IMR-90 (cell line): ENCODE measurements at regions not wholly inside any gene's neighbourhood (a gene's known extent, or its start where the extent isn't known, plus 50 kb on each side); places are given as distances from the start of the nearest gene placed in this dataset.

Source experiments
- ATAC-seq: fragments of 200-7000 bp; cut with Tn5 transposase; 2 replicates; pipeline ENCODE4 v1.9.1; 2020; ENCODE audit warnings: low read depth, mild to moderate bottlenecking, moderate library complexity
- BruUV-seq: library from RNA; stranded (reverse); fragments of 400-500 nt; replicated peaks from 2 replicates; lab custom pipeline; 2021; lab: Mats Ljungman, UMichigan
- CTCF ChIA-PET: fragments of 300-600 bp; formaldehyde crosslinking; extraction: SDS; loops from one replicate; lab custom pipeline; 2021; ENCODE audit warnings: antibody characterized with exemption; lab: Yijun Ruan, JAX
- POLR2A ChIA-PET: fragments of 300-600 bp; sonication (Branson Sonifier 250); formaldehyde crosslinking; loops from one replicate; lab custom pipeline; 2022; ENCODE audit warnings: antibody characterized with exemption; ENCODE audit not compliant: unreplicated experiment; lab: Charles Lee
- DNase-seq: peaks from one replicate; pipeline ENCODE4 v3.0.0; 2013
- H2AFZ ChIP-seq: replicated peaks from 2 replicates; pipeline ENCODE3; 2013; ENCODE audit warnings: low read length, mild to moderate bottlenecking; ENCODE audit not compliant: poor library complexity
- H2AK5ac ChIP-seq: 2 replicates; pipeline ENCODE4 v1.6.1; 2013; ENCODE audit warnings: low read depth, low read length, inconsistent platforms
- H2AK9ac ChIP-seq: replicated peaks from 2 replicates; pipeline ENCODE3; 2013; ENCODE audit warnings: mild to moderate bottlenecking, low read depth, low read length, moderate library complexity; ENCODE audit not compliant: poor library complexity
- H2BK120ac ChIP-seq: 2 replicates; pipeline ENCODE4 v1.6.1; 2013; ENCODE audit warnings: low read depth, low read length, inconsistent platforms
- H2BK15ac ChIP-seq: 3 replicates; pipeline ENCODE4 v1.6.1; 2013; ENCODE audit warnings: low read depth, low read length, inconsistent platforms
- H2BK20ac ChIP-seq: 2 replicates; pipeline ENCODE4 v1.6.1; 2013; ENCODE audit warnings: low read depth, mild to moderate bottlenecking, inconsistent platforms, low read length, moderate library complexity
- H2BK5ac ChIP-seq: 2 replicates; pipeline ENCODE4 v1.6.1; 2013; ENCODE audit warnings: mild to moderate bottlenecking, low read depth, low read length, inconsistent platforms; ENCODE audit not compliant: poor library complexity, severe bottlenecking
- H3K14ac ChIP-seq: replicated peaks from 2 replicates; pipeline ENCODE4 v1.6.1; 2013; ENCODE audit warnings: low read depth, low read length, inconsistent platforms
- H3K18ac ChIP-seq: 2 replicates; pipeline ENCODE4 v1.6.1; 2013; ENCODE audit warnings: low read depth, low read length, control low read depth
- H3K23ac ChIP-seq: 2 replicates; pipeline ENCODE4 v1.6.1; 2013; ENCODE audit warnings: low read depth, low read length, inconsistent platforms
- H3K27ac ChIP-seq: 2 replicates; pipeline ENCODE4 v1.5.1; 2013; ENCODE audit warnings: mild to moderate bottlenecking, control low read depth, low read length; ENCODE audit not compliant: insufficient read depth
- H3K27me3 ChIP-seq: 2 replicates; pipeline ENCODE4 v1.6.1; 2013; ENCODE audit warnings: low read length; ENCODE audit not compliant: control insufficient read depth, insufficient read depth
- H3K36me3 ChIP-seq: 2 replicates; pipeline ENCODE4 v1.6.1; 2013; ENCODE audit warnings: low read length, mixed read lengths; ENCODE audit not compliant: control insufficient read depth, insufficient read depth
- H3K4ac ChIP-seq: 2 replicates; pipeline ENCODE4 v1.6.1; 2013; ENCODE audit warnings: low read depth, low read length, inconsistent platforms
- H3K4me1 ChIP-seq: 2 replicates; pipeline ENCODE4 v1.6.1; 2013; ENCODE audit warnings: low read length, mixed read lengths; ENCODE audit not compliant: control insufficient read depth, insufficient read depth
- H3K4me2 ChIP-seq: 2 replicates; pipeline ENCODE4 v1.6.1; 2013; ENCODE audit warnings: low read depth, mild to moderate bottlenecking, control low read depth, low read length, moderate library complexity
- H3K4me3 ChIP-seq: 2 replicates; pipeline ENCODE4 v1.5.1; 2013; ENCODE audit warnings: low read depth, mild to moderate bottlenecking, control low read depth, low read length, moderate library complexity; ENCODE audit not compliant: insufficient read depth
- H3K56ac ChIP-seq: 2 replicates; pipeline ENCODE4 v1.6.1; 2013; ENCODE audit warnings: low read length, inconsistent platforms; ENCODE audit not compliant: insufficient read depth; ENCODE audit errors: extremely low read depth
- H3K79me1 ChIP-seq, 2 experiments: 2 replicates each; pipeline ENCODE4 v1.6.1; 2013; ENCODE audit warnings: low read length in 2 of 2, inconsistent platforms in 1 of 2, low read depth in 1 of 2
- H3K9ac ChIP-seq: 2 replicates; pipeline ENCODE4 v1.6.1; 2013; ENCODE audit warnings: low read depth, low read length, control low read depth
- H3K9me1 ChIP-seq: 2 replicates; pipeline ENCODE4 v1.6.1; 2013; ENCODE audit warnings: low read length, inconsistent platforms; ENCODE audit not compliant: insufficient read depth
- H3K9me3 ChIP-seq: 2 replicates; pipeline ENCODE4 v1.6.1; 2013; ENCODE audit warnings: low read length; ENCODE audit not compliant: control insufficient read depth, insufficient read depth
- H4K20me1 ChIP-seq: 2 replicates; pipeline ENCODE4 v1.6.1; 2013; ENCODE audit warnings: low read length, inconsistent platforms; ENCODE audit not compliant: insufficient read depth
- H4K5ac ChIP-seq: 2 replicates; pipeline ENCODE4 v1.6.1; 2013; ENCODE audit warnings: mild to moderate bottlenecking, low read depth, low read length, control low read depth
- H4K8ac ChIP-seq, 2 experiments: 2 replicates each; pipeline ENCODE4 v1.6.1; 2013; ENCODE audit warnings: low read depth in 2 of 2, low read length in 2 of 2, control low read depth in 1 of 2, inconsistent platforms in 1 of 2
- H4K91ac ChIP-seq: 2 replicates; pipeline ENCODE4 v1.6.1; 2013; ENCODE audit warnings: low read depth, low read length, inconsistent platforms; ENCODE audit not compliant: insufficient read depth
- BHLHE40 ChIP-seq: fragments of 150-350 bp; IDR thresholded peaks from 2 replicates; pipeline ENCODE4 v1.6.1; 2016; ENCODE audit warnings: mild to moderate bottlenecking, low read depth, low read length
- CHD1 ChIP-seq: IDR thresholded peaks from 2 replicates; pipeline ENCODE4 v1.6.1; 2012; ENCODE audit warnings: low read depth, low read length, improper control_type of control experiment
- ELK1 ChIP-seq: fragments of 150-350 bp; IDR thresholded peaks from 2 replicates; pipeline ENCODE4 v1.6.1; 2016; ENCODE audit warnings: low read depth, mild to moderate bottlenecking, low read length, moderate library complexity, borderline replicate concordance
- FOS ChIP-seq: fragments of 150-350 bp; IDR thresholded peaks from 2 replicates; pipeline ENCODE4 v1.6.1; 2016; ENCODE audit warnings: low read depth, low read length
- MAFK ChIP-seq: IDR thresholded peaks from 2 replicates; pipeline ENCODE4 v1.6.1; 2012; ENCODE audit warnings: low read depth, low read length, improper control_type of control experiment
- MAZ ChIP-seq: IDR thresholded peaks from 2 replicates; pipeline ENCODE4 v1.6.1; 2012; ENCODE audit warnings: low read depth, mild to moderate bottlenecking, low read length, improper control_type of control experiment, moderate library complexity, borderline replicate concordance
- MXI1 ChIP-seq: IDR thresholded peaks from 2 replicates; pipeline ENCODE4 v1.6.1; 2012; ENCODE audit warnings: low read depth, mild to moderate bottlenecking, low read length, moderate library complexity, borderline replicate concordance
- NFE2L2 ChIP-seq: fragments of 150-350 bp; IDR thresholded peaks from 2 replicates; pipeline ENCODE4 v1.6.1; 2016; ENCODE audit warnings: low read depth, mild to moderate bottlenecking, low read length
- POLR2A ChIP-seq: IDR thresholded peaks from 2 replicates; pipeline ENCODE4 v1.6.1; 2012; ENCODE audit warnings: mild to moderate bottlenecking, low read depth, low read length
- RCOR1 ChIP-seq: IDR thresholded peaks from 2 replicates; pipeline ENCODE4 v1.6.1; 2012; ENCODE audit warnings: mild to moderate bottlenecking, low read length, improper control_type of control experiment; ENCODE audit not compliant: insufficient replicate concordance
- RFX5 ChIP-seq: IDR thresholded peaks from 2 replicates; pipeline ENCODE4 v1.8.0; 2012; ENCODE audit warnings: low read depth, mild to moderate bottlenecking, low read length, moderate library complexity
- SMC3 ChIP-seq: fragments of 150-350 bp; IDR thresholded peaks from 2 replicates; pipeline ENCODE4 v1.6.1; 2016; ENCODE audit warnings: low read depth, mild to moderate bottlenecking, antibody characterized with exemption, low read length, moderate library complexity
- WGBS, 2 experiments: methylation state at CpG; one replicate each; pipeline versions ENCODE4 v1.1.5 to v1.1.7; 2013; ENCODE audit warnings: missing lambda C conversion rate in 2 of 2; ENCODE audit not compliant: insufficient read length in 1 of 2; ENCODE audit errors: extremely low coverage in 2 of 2; 5-methylcytosine and 5-hydroxymethylcytosine counted together
- dilution Hi-C: fragments of 300-500 bp; cut with HindIII; formaldehyde crosslinking; loops from one replicate; pipeline ENCODE4 v1.14.3; 2018; ENCODE audit warnings: low sequenced_read_pairs; ENCODE audit not compliant: unreplicated experiment
- in situ Hi-C: fragments of 300-500 bp; cut with MboI; formaldehyde crosslinking; loops from 3 replicates; pipeline ENCODE4 v1.14.3; 2019; ENCODE audit warnings: low sequenced_read_pairs, inconsistent platforms, mixed read lengths
- intact Hi-C: fragments of 100-400 bp; cut with micrococcal nuclease; formaldehyde crosslinking; loops from 2 replicates; pipeline ENCODE4 v1.10.0; 2022
- TF ChIP-seq, protein P1 (sequence below): conservative IDR thresholded peaks from 2 replicates; pipeline ENCODE4 v1.5.1; 2012; ENCODE audit warnings: mild to moderate bottlenecking, low read depth, low read length, improper control_type of control experiment
- TF ChIP-seq, protein P2 (sequence below): fragments of 150-350 bp; IDR thresholded peaks from 2 replicates; pipeline ENCODE4 v1.6.1; 2017; ENCODE audit warnings: mild to moderate bottlenecking, antibody characterized with exemption, low read length, low read depth

GRCh38 chr10:125218967-125219366 is 58.6 kb upstream of the CTBP2 start:
- no peaks in the 10 kb centered on the region for H3K9me3 ChIP-seq
- H2AFZ ChIP-seq = peak overlapping the region; percentile 49
- no CpG with 5 or more reads among the region's 4 CpGs for WGBS, 2 experiments
- H4K5ac ChIP-seq = no peak overlapping the region
- no peak overlapping the region for H3K18ac ChIP-seq
- H3K4me3 ChIP-seq = no peak overlapping the region
- ATAC-seq (no peak), DNase-seq (no peak)
- H4K91ac ChIP-seq = no peak overlapping the region
- H4K20me1 ChIP-seq = no peaks in the 10 kb centered on the region
- H2BK20ac ChIP-seq = no peak overlapping the region
- H3K14ac ChIP-seq = no peak overlapping the region
- H3K9me1 ChIP-seq = 0 out of 2 replicates have a peak, but pooled peaks cover 3% of the 10 kb centered on the region
- no peak overlapping the region for H3K9ac ChIP-seq
- no peak overlapping the region for H2BK120ac ChIP-seq
- ChIA-PET CTCF (no interaction called here), POLR2A (no interaction called here)
- H2AK5ac ChIP-seq = no peak overlapping the region
- no peaks in the 10 kb centered on the region for H3K4me1 ChIP-seq
- no peak overlapping the region for H3K4me2 ChIP-seq
- H3K36me3 ChIP-seq = no peaks in the 10 kb centered on the region
- intact Hi-C loops (no loop called here), in situ Hi-C loops (no loop called here), dilution Hi-C loops (no loop called here)
- no TSS peak for BruUV-seq
- H3K27ac ChIP-seq = no peak overlapping the region
- H3K4ac ChIP-seq = no peak overlapping the region
- no peak overlapping the region for H2BK15ac ChIP-seq
- H3K27me3 ChIP-seq = peaks cover 14% of the 10 kb centered on the region; the same call in 1 of the 2 replicates
- TF ChIP-seq MAFK = no peak
- TF ChIP-seq, protein P1, sequence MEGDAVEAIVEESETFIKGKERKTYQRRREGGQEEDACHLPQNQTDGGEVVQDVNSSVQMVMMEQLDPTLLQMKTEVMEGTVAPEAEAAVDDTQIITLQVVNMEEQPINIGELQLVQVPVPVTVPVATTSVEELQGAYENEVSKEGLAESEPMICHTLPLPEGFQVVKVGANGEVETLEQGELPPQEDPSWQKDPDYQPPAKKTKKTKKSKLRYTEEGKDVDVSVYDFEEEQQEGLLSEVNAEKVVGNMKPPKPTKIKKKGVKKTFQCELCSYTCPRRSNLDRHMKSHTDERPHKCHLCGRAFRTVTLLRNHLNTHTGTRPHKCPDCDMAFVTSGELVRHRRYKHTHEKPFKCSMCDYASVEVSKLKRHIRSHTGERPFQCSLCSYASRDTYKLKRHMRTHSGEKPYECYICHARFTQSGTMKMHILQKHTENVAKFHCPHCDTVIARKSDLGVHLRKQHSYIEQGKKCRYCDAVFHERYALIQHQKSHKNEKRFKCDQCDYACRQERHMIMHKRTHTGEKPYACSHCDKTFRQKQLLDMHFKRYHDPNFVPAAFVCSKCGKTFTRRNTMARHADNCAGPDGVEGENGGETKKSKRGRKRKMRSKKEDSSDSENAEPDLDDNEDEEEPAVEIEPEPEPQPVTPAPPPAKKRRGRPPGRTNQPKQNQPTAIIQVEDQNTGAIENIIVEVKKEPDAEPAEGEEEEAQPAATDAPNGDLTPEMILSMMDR = no peak
- TF ChIP-seq ELK1 = no peak
- TF ChIP-seq FOS = no peak
- TF ChIP-seq MAZ = no peak
- no peak for TF ChIP-seq RFX5
- no peak for TF ChIP-seq CHD1
- TF ChIP-seq, protein P2, sequence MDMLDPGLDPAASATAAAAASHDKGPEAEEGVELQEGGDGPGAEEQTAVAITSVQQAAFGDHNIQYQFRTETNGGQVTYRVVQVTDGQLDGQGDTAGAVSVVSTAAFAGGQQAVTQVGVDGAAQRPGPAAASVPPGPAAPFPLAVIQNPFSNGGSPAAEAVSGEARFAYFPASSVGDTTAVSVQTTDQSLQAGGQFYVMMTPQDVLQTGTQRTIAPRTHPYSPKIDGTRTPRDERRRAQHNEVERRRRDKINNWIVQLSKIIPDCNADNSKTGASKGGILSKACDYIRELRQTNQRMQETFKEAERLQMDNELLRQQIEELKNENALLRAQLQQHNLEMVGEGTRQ = no peak
- TF ChIP-seq RCOR1 = no peak
- no peak for TF ChIP-seq BHLHE40
- no peak for TF ChIP-seq NFE2L2
- TF ChIP-seq SMC3 = no peak
- no peak for TF ChIP-seq MXI1
- TF ChIP-seq POLR2A = no peak
- H3K23ac ChIP-seq = no peak overlapping the region
- H3K56ac ChIP-seq = no peak overlapping the region
- H3K79me1 ChIP-seq = no peaks in the 10 kb centered on the region
- no peak overlapping the region for H2AK9ac ChIP-seq
- no peak overlapping the region for H2BK5ac ChIP-seq
- H4K8ac ChIP-seq = no peak overlapping the region
